UCSD-AML1 (cell line): ENCODE measurements at regions not wholly inside any gene's neighbourhood (a gene's known extent, or its start where the extent isn't known, plus 50 kb on each side); places are given as distances from the start of the nearest gene placed in this dataset.

Source experiments
- DNase-seq: peaks from one replicate; lab custom pipeline; 2025; ENCODE audit not compliant: unreplicated experiment; lab: John Stamatoyannopoulos, UW

DNA sequence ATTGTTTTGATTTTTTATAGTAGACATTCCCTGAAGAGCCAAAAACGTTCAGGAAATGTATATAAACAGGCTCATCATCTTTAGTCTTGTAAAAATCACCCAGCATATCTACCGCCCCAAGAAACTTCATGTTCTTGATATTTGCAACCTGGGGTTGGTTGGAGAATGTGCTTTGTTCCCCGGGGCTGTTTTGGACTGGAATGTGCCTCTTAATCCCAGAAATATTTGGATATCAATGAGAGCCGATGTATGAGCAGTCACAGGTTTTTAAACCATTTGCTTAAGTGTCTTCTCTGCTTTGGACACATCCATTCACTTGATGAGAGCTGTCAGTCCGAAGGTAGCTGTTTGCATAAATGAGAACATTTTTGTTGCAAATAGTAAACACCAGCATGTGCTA, 449.7 kb downstream of the PCDH7 start:
- DNase-seq: no peak

DNA sequence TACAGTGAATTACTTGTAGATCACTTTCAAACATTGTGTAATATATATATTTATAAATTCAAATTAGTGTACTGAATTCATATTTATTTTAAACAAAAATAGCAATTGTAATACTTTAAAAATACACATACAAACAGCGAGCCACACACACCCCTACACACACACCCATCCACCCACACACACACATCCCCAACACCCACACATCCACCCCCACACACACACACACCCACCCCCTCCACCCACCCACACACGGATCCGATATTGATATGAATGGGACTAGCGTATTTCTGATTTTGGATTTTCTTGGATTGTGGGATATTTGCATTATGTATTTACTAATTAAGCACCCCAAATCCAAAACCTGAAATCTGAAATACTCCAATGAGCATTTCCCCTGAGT, 451.2 kb downstream of the PCDH7 start:
- no peak for DNase-seq

- no peak for DNase-seq
Measured at GRCh38 chr4:31175242-31175910, 455.2 kb downstream of the PCDH7 start.

DNA sequence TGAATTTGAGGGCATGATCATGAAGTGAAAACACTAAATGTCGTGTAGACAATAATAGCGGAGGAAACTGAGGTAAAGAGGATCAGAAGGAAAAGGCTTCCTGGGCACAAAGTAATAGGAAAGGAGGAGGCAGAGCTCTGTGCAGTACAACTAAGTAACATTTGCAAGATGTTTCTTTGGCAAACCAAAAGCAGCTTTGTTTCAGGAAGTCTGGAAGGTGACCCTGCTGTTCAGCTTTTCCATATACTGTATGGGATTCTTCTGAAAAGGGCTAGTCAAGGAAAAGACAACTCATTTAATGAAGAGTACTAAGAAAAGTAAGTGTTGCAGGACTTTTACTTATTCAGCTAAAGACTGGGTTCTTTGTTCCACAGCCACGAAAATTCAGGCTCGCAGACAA, 463.1 kb downstream of the PCDH7 start:
- no peak for DNase-seq

- DNase-seq: no peak
Measured at GRCh38 chr4:31185014-31185585, 464.9 kb downstream of the PCDH7 start.

DNA sequence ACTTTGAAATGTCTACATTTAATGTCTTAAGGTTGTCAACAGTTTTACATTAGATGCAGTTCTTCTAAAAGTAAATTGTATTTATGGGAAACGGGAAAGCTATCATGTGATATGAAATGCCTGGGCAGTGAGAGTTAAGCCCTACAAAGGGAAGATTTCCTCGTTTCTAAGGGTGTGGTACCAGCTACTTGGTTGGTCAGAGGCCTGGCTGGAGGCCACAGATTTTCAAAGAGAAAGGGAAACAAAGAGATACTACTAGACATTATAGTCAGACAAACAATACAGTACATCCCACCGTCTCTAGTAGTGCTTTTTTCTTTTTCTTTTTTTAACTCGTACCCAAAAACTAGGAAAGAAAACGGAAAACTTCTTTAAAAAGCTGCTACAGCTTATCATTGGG, 467.8 kb downstream of the PCDH7 start:
- DNase-seq: no peak

- no peak for DNase-seq
Measured at GRCh38 chr4:31189938-31190337, 469.8 kb downstream of the PCDH7 start.

DNA sequence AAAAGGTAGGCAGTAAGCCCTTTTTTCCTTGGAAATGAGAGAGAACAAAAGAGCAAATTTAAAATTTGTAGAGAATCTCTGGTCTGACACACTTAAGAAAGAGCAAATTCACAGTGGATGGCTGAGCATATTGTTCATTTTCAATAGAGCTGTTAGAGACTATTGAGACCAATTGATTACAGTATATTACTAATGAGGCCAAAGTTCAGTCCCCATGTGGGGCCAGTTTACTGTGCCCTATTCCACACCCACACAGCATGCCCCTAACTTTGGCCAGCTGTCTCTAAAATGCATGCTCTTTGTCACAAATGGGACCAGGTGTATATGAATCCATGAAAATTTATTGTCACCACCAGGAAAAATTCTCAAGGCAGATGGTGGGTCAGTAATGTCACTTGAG, 470.5 kb downstream of the PCDH7 start:
- DNase-seq: no peak

DNA sequence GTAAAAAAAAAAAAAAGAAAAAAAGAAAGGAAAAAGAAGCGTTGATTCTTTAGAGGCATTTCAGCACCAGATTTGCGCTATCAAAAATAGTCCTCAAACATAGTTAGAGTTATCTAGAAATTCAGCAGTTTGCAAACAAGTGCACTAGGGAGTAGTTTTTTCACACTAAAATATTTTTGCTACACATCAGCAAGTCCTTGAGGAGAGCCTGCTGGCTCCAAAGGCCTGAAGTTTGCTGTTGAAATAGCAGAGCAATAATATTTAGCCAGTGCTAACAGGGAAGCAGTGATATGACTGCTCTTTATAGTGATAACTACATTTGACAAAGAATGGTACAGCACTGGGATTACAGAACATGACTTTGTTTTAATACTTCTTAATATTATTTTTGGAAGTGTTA, 472.2 kb downstream of the PCDH7 start:
- no peak for DNase-seq

DNA sequence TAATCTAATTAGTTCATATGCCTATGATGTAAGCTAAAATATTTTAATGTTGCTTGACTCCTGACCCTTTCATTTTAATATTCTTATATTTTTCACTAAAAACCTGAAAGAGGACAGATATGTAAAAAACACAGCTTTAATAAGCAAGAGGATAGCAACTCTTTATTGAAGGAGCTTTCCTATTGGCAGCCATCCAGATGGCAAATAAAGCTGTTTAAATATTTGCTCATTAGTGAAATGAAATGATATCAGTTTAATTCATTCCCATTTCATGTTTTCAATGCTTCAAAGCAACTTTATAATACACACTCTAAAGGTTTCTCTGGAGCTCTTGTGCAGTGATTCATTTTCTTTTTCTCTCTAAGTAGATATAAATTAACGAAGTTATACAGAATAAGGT, 473.4 kb downstream of the PCDH7 start:
- no peak for DNase-seq

GRCh38 chr4:31194823-31195222, 474.7 kb downstream of the PCDH7 start:
- DNase-seq: no peak

DNA sequence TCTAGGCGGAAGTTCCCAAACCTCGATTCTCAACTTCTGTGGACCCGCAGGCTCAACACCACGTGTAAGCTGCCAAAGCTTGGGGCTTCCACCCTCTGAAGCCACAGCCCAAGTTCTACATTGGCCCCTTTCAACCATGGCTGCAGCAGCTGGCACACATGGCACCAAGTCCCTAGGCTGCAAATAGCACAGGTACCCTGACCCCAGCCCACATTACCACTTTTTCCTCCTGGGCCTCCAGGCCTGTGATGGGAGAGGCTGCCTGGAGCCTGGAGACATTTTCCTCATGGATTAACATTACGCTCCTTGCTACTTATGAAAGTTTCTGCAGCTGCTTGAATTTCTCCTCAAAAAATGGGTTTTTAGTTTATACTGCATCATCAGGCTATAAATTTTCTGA, 479.5 kb downstream of the PCDH7 start:
- DNase-seq: no peak

DNA sequence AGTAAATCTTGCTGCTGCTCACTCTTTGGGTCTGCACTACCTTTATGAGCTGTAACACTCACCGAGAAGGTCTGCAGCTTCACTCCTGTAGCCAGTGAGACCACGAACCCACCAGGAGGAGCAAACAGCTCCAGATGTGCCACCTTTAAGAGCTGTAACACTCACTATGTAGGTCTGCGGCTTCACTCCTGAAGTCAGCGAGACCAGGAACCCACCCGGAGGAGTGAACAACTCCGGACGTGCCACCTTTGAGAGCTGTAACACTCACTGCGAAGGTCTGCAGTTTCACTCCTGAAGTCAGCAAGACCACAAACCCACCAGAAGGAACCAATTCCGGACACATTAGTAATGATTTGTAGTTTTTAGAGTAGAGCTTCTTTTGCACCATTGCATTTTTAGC, 481.9 kb downstream of the PCDH7 start:
- peak; percentile 6 for DNase-seq

DNA sequence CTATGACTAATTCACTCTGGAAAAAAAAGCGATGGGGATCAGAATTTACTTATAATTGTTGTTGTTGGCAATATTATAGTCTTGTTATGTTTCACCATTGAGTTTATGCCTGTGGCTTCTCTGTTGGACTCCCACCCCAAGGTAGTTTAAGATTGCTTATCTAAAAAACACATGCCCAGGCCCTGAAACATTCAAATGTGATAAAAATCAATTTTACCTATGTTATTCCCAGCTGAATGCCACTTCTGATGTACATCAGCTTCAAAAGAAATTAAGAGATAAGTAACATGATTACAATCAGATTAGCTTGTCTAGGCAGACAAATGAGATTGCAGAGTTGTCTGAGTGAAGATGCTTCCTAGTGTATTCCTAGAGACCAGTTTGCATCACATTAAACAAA, 484.7 kb downstream of the PCDH7 start:
- DNase-seq: no peak

- no peak for DNase-seq
Measured at GRCh38 chr4:31220921-31221320, 500.8 kb downstream of the PCDH7 start.

GRCh38 chr4:31228068-31228467, 507.9 kb downstream of the PCDH7 start:
- no peak for DNase-seq

DNA sequence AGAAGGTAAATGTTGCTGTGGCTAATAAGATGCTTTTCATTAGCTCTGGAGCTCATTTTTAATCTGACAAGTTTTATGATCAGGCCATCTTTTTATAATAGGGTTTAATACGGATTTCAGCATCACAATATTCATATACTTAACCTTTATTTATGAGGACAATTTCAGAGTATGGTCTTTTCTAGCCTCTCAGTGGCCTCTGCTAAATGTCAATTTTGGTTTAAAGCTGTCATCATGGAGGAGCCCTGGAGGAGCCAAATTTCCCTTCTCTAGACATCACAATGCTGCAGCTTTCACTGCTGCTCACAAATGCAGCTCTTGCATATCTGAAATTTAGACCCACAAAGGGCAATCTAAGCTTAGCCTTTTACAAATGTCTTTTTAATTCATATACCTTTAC, 510.4 kb downstream of the PCDH7 start:
- no peak for DNase-seq

GRCh38 chr4:31234494-31234893, 514.3 kb downstream of the PCDH7 start:
- no peak for DNase-seq

- no peak for DNase-seq
Measured at GRCh38 chr4:31234901-31235300, 514.7 kb downstream of the PCDH7 start.

- no peak for DNase-seq
Measured at GRCh38 chr4:31236020-31236638, 516.0 kb downstream of the PCDH7 start.

DNA sequence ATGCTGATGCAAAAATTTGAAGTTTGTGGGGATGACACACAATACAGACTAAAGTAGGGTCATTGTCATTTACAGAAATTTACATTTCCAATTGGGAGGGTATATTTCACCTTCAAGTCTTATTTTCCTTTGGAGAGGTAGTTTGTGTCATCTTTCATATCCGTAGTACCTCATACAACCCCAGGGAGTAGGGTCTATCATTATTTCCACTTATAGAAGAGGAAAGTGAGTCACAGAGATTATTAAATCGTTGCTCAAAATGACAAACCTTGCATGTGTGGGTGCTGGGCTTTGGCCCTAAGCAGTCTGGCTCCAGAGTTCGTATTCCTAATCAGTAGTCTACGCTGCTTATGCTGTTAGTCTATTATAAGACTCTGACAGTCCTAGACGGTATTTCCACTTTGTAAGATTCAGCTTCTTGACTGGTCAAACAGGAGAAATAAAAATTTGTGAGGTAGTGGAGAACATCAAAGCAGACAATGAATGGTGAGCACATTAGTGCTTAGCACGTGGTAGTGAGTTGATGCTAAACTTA, 516.5 kb downstream of the PCDH7 start:
- no peak for DNase-seq

GRCh38 chr4:31237233-31237632, 517.1 kb downstream of the PCDH7 start:
- no peak for DNase-seq

GRCh38 chr4:31239886-31240285, 519.7 kb downstream of the PCDH7 start:
- no peak for DNase-seq
